Cardiac fibroblast (primary cell): ENCODE measurements at regions not wholly inside any gene's neighbourhood (a gene's known extent, or its start where the extent isn't known, plus 50 kb on each side); places are given as distances from the start of the nearest gene placed in this dataset.

Source experiments
- DNase-seq, 2 donors: peaks; one replicate each; pipeline versions ENCODE4 v3.0.0 to v3.0.0-alpha.2; 2010; ENCODE audit warnings: low read depth in 2 of 2
- H3K4me3 ChIP-seq, 2 donors: replicated peaks in 1 of 2; 1 replicate in 1 of 2; 2 replicates in 1 of 2; pipeline ENCODE4 v1.5.1; 2011; ENCODE audit warnings: low read depth in 2 of 2, low read length in 2 of 2, mild to moderate bottlenecking in 2 of 2, moderate library complexity in 1 of 2
- TF ChIP-seq, protein P1 (sequence below): IDR thresholded peaks from one replicate; pipeline ENCODE4 v1.5.1; 2011; ENCODE audit warnings: low read depth, mild to moderate bottlenecking, low read length, inconsistent platforms

DNA sequence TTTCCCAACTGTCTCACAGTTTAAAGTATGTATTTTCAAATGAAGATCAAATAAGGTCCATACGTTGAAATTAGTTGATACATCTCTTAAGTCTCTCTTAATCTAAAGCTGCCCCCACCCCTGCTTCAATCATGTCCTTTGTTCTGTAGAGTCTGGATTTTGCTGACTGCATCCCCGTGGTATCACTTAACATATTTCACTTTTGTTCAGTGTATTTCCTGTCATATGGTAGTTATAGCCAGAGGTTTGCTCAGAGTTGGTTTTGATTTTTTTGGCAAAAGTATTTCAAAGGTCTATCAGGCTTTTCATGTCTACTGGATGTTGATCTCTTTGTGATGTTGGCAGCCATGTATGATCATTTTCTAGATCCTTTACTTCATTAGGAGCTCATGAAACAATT is 54.4 kb upstream of the ARID5B start:
- no peak for DNase-seq
- TF ChIP-seq, protein P1, sequence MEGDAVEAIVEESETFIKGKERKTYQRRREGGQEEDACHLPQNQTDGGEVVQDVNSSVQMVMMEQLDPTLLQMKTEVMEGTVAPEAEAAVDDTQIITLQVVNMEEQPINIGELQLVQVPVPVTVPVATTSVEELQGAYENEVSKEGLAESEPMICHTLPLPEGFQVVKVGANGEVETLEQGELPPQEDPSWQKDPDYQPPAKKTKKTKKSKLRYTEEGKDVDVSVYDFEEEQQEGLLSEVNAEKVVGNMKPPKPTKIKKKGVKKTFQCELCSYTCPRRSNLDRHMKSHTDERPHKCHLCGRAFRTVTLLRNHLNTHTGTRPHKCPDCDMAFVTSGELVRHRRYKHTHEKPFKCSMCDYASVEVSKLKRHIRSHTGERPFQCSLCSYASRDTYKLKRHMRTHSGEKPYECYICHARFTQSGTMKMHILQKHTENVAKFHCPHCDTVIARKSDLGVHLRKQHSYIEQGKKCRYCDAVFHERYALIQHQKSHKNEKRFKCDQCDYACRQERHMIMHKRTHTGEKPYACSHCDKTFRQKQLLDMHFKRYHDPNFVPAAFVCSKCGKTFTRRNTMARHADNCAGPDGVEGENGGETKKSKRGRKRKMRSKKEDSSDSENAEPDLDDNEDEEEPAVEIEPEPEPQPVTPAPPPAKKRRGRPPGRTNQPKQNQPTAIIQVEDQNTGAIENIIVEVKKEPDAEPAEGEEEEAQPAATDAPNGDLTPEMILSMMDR, result no peak
- H3K4me3 ChIP-seq, result no peak overlapping the region

DNA sequence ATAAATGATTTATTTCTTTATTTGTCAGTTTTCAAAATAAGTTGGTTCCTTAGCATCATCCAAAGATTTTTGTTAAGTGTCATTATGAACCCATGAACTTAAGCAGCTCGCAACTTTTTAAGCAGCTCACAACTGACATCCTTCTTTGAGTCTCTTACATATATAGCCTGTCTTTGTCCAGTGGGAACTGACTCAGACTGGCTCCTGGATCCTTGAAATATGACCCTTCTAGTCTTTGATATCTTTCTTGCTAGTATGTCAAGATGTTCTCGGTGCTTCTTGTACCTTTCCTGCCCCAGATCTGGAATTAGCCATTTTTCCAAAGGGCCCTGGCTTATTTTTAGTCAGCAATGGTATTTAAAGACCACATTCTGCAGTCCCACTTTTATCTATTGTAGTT is 53.9 kb upstream of the ARID5B start:
- H3K4me3 ChIP-seq, result no peak overlapping the region
- TF ChIP-seq, protein P1, result no peak
- peak in 1 of 2 donors; percentile 29 for DNase-seq

DNA sequence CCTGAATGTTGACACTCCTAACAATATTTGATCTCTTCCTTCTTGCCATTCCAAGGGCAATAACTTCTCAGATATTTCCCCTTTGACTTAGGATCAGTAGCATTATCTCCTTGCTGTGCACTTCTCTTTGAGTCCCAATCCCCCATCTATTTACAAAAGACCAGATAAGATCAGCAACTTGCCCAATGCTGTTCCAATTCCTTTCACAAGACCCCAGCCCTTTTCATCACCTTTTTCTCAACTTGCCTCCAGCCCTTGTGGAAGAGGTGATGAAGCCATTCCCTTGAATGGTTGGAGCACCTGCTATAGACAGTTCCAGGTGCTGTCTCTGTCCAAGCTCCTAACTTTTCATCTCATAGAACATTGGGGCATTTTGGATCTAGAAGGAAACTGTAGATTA is 51.1 kb upstream of the ARID5B start:
- TF ChIP-seq, protein P1, result no peak
- DNase-seq, result no peak
- H3K4me3 ChIP-seq, result no peak overlapping the region
